ENCODE measurements at regions not wholly inside any gene's neighbourhood (a gene's known extent, or its start where the extent isn't known, plus 50 kb on each side); places are given as distances from the start of the nearest gene placed in this dataset.

DNA sequence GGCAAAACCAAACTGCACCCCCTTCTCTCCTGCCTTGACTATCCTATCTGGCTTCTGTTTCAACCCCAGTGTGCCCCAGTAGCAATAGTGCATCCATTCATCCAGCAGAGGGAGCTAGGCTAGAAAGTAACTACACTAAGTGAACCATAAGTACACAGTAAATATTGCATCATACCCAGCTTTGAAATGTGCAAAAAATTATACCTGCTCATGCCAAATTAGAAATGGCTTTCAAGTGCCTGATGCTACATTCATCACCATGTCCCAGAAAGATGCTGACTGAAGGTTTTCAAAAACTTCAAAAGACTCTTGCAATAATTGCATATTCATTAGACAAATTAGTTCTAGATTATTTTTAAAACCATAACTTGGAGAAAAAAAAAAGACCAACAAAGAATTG lies 153.5 kb downstream of the PRELID2 start:
- TF ChIP-seq CTCF (conservative IDR thresholded peaks at IDR 0.05; ENCODE audit: low read depth, low read length) (peak; percentile 89), EZH2 (IDR thresholded peaks at IDR 0.05; ENCODE audit: borderline replicate concordance, low read depth, low read length, poor library complexity, severe bottlenecking) (no peak)

Data from A673 (cell line).